DOHH2 (cell line): ENCODE measurements at regions not wholly inside any gene's neighbourhood (a gene's known extent, or its start where the extent isn't known, plus 50 kb on each side); places are given as distances from the start of the nearest gene placed in this dataset.

Experiments used
- EZH2phosphoT487 ChIP-seq: fragments of 200-600 bp; sonication (generic); IDR thresholded peaks from 2 replicates; pipeline ENCODE4 v1.6.1; 2017; ENCODE audit warnings: borderline replicate concordance, mild to moderate bottlenecking, antibody characterized with exemption, low read length, moderate library complexity, mixed read lengths
- TF ChIP-seq, protein P1 (sequence below): fragments of 200-600 bp; sonication (generic); IDR thresholded peaks from one replicate; pipeline ENCODE4 v1.5.1; 2014; ENCODE audit warnings: antibody characterized with exemption, mild to moderate bottlenecking, low read depth, low read length; ENCODE audit not compliant: poor library complexity, severe bottlenecking

DNA sequence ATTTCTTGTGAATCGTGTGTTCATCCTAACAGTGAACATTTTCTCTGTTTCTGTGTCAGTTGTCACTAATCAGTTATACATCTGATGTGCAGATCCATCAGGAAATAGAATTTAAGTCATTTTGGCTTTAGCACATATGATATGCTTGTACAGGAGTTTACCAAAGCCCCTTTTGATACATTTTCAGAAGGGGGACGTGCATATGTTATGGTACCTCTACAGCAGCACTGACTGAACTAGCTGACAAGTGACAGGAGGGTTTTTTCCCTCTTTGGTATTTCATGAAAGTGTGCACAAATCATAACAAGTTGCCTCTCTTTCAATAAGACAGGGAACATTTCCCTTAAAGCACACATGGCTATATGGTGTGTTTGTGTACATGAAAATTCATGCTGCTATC is 536.5 kb downstream of the PLCL1 start:
- TF ChIP-seq, protein P1, sequence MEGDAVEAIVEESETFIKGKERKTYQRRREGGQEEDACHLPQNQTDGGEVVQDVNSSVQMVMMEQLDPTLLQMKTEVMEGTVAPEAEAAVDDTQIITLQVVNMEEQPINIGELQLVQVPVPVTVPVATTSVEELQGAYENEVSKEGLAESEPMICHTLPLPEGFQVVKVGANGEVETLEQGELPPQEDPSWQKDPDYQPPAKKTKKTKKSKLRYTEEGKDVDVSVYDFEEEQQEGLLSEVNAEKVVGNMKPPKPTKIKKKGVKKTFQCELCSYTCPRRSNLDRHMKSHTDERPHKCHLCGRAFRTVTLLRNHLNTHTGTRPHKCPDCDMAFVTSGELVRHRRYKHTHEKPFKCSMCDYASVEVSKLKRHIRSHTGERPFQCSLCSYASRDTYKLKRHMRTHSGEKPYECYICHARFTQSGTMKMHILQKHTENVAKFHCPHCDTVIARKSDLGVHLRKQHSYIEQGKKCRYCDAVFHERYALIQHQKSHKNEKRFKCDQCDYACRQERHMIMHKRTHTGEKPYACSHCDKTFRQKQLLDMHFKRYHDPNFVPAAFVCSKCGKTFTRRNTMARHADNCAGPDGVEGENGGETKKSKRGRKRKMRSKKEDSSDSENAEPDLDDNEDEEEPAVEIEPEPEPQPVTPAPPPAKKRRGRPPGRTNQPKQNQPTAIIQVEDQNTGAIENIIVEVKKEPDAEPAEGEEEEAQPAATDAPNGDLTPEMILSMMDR = no peak
- no peak for TF ChIP-seq EZH2phosphoT487
